ENCODE measurements at regions not wholly inside any gene's neighbourhood (a gene's known extent, or its start where the extent isn't known, plus 50 kb on each side); places are given as distances from the start of the nearest gene placed in this dataset.

DNA sequence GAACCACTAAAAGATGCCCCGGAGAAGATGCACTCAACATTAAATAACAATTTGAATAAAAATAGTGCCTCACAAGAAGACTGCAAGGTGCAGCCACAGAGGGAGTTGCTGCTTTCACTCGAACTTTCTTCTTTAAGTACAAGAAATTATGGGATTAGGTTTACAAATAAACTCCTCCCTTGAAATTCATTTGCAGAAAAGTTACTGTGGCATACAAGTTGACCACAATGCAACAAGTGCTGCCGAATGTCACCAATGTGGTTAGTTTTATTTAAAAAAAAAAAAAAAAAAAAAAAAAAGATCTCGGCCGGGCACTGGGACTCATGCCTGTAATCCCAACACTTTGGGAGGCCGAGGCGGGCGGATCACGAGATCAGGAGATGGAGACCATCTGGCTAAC, 76.8 kb upstream of the RAB4A start:
- H3K4me1 Mint-ChIP-seq (ENCODE audit: low read depth): peaks cover 47% of the 10 kb centered on the region
- H3K27me3 Mint-ChIP-seq (ENCODE audit: insufficient read depth): peaks cover 3% of the 10 kb centered on the region
- no peak for DNase-seq
- H3K27ac Mint-ChIP-seq: no peak overlapping the region
- H3K9me3 Mint-ChIP-seq: peaks cover 4% of the 10 kb centered on the region; the same call in 1 of the 2 replicates
- H3K36me3 Mint-ChIP-seq (ENCODE audit: low read depth): no peaks in the 10 kb centered on the region
- TF ChIP-seq, protein P1, sequence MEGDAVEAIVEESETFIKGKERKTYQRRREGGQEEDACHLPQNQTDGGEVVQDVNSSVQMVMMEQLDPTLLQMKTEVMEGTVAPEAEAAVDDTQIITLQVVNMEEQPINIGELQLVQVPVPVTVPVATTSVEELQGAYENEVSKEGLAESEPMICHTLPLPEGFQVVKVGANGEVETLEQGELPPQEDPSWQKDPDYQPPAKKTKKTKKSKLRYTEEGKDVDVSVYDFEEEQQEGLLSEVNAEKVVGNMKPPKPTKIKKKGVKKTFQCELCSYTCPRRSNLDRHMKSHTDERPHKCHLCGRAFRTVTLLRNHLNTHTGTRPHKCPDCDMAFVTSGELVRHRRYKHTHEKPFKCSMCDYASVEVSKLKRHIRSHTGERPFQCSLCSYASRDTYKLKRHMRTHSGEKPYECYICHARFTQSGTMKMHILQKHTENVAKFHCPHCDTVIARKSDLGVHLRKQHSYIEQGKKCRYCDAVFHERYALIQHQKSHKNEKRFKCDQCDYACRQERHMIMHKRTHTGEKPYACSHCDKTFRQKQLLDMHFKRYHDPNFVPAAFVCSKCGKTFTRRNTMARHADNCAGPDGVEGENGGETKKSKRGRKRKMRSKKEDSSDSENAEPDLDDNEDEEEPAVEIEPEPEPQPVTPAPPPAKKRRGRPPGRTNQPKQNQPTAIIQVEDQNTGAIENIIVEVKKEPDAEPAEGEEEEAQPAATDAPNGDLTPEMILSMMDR (IDR thresholded peaks at IDR 0.05): no peak
- no peak overlapping the region for H3K4me3 Mint-ChIP-seq

GRCh38 chr1:229195246-229195645, 75.7 kb upstream of the RAB4A start:
- no peak for DNase-seq
- Mint-ChIP-seq H3K9me3 (peaks cover 4% of the 10 kb centered on the region; the same call in 1 of the 2 replicates), H3K4me3 (no peak overlapping the region), H3K4me1 (ENCODE audit: low read depth) (peaks cover 43% of the 10 kb centered on the region), H3K36me3 (ENCODE audit: low read depth) (no peaks in the 10 kb centered on the region), H3K27ac (no peak overlapping the region), H3K27me3 (ENCODE audit: insufficient read depth) (peaks cover 3% of the 10 kb centered on the region)
- TF ChIP-seq, protein P1 (IDR thresholded peaks at IDR 0.05): no peak

- H3K9me3 Mint-ChIP-seq: peaks cover 4% of the 10 kb centered on the region; the same call in 1 of the 2 replicates
- DNase-seq: peak; percentile 35
- H3K27me3 Mint-ChIP-seq (ENCODE audit: insufficient read depth): peaks cover 3% of the 10 kb centered on the region; the same call in 1 of the 2 replicates
- peaks cover 29% of the 10 kb centered on the region for H3K4me1 Mint-ChIP-seq (ENCODE audit: low read depth)
- H3K4me3 Mint-ChIP-seq: no peak overlapping the region
- peak overlapping the region; percentile 73 for H3K27ac Mint-ChIP-seq
- TF ChIP-seq, protein P1 (IDR thresholded peaks at IDR 0.05): no peak
- H3K36me3 Mint-ChIP-seq (ENCODE audit: low read depth): no peaks in the 10 kb centered on the region; the same call in 1 of the 2 replicates
Measured at GRCh38 chr1:229196404-229197264, 74.3 kb upstream of the RAB4A start.

DNA sequence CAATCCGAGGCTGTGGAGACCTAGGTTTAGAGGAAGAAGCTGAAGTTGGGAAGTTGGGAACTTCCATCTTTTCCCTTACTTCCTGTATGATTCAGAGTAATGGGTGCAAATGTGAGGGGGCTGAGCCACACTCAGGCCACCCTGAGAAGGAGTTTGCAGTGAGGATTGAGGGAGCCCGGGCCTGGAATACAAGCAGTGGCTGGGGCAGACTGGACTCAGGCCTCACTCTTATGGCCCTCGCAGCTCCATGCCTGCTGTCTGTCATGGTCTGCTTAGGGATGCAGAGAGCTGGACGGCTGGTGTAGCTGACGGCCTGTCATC, 73.7 kb upstream of the RAB4A start:
- peaks cover 3% of the 10 kb centered on the region; the same call in 1 of the 2 replicates for H3K27me3 Mint-ChIP-seq (ENCODE audit: insufficient read depth)
- H3K4me3 Mint-ChIP-seq: no peak overlapping the region
- TF ChIP-seq, protein P1 (IDR thresholded peaks at IDR 0.05): no peak
- H3K27ac Mint-ChIP-seq: peak overlapping the region; percentile 73
- peaks cover 23% of the 10 kb centered on the region for H3K4me1 Mint-ChIP-seq (ENCODE audit: low read depth)
- no peak for DNase-seq
- H3K36me3 Mint-ChIP-seq (ENCODE audit: low read depth): no peaks in the 10 kb centered on the region; the same call in 1 of the 2 replicates
- H3K9me3 Mint-ChIP-seq: peaks cover 4% of the 10 kb centered on the region; the same call in 1 of the 2 replicates

DNA sequence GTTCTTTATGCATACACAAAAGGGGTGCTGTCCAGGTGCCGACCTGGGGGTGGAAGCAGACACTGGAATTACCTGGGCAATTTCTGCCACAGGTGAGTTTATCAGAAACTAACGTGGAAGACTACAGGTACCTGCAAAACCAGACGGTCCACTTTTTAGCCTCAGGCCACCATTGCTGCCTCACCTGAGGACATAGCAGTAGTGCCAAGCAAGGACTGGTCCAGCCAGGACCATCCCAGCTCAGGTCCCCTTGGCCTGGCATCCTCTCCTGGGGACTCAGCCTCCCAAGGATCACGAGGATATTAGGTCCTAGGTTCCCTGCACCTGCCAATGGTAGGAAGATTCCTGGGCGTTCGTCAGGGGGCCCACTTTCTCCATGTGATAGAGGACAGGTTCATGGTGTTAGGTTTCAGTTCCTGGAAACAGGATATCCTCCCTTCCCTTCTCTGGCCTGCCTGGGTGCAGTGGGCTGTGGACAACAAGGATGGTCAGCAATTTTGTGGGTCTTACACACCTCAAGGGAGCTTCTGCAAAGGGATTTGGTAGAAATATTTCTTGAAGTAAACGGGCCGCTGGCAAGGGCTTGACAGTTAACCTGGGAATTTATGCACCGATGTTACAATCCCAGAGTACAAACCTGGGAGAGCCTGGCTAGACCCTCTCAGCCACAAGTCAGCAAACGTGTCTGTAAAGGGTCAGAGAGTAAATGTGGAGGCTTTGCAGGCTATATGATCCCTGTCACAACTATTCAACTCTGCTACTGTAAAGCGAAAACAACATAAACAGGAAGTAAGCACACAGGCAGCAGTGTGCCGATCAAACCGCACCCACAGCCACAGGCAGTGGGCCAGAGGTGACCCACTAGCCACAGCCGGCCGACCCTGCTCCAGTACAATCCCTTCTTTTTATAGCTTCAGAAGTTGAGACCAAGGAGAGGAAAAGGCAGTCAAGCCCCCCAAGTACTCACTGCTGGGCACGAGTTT, 71.4 kb upstream of the RAB4A start:
- Mint-ChIP-seq H3K4me3 (no peak overlapping the region), H3K27ac (no peak overlapping the region), H3K9me3 (no peaks in the 10 kb centered on the region; the same call in 1 of the 2 replicates), H3K27me3 (ENCODE audit: insufficient read depth) (peaks cover 6% of the 10 kb centered on the region), H3K4me1 (ENCODE audit: low read depth) (peaks cover 17% of the 10 kb centered on the region), H3K36me3 (ENCODE audit: low read depth) (no peaks in the 10 kb centered on the region; the same call in 1 of the 2 replicates)
- TF ChIP-seq, protein P1 (IDR thresholded peaks at IDR 0.05): no peak
- no peak for DNase-seq

Measured in HFFc6 (cell line).